ENCODE measurements at regions not wholly inside any gene's neighbourhood (a gene's known extent, or its start where the extent isn't known, plus 50 kb on each side); places are given as distances from the start of the nearest gene placed in this dataset.

GRCh38 chr13:72112216-72112615 is 245.2 kb upstream of the DACH1 start:
- Mint-ChIP-seq H3K27me3 (no peaks in the 10 kb centered on the region), H3K36me3 (ENCODE audit: low read depth) (no peaks in the 10 kb centered on the region), H3K4me1 (ENCODE audit: low read depth) (no peaks in the 10 kb centered on the region), H3K27ac (no peak overlapping the region), H3K4me3 (no peak overlapping the region), H3K9me3 (peaks cover 2% of the 10 kb centered on the region)
- no peaks in the 10 kb centered on the region for H3K9me3 ChIP-seq (ENCODE audit: control insufficient read depth in 1 of 2, insufficient read depth in 1 of 2, low read length in 2 of 2)
- TF ChIP-seq, protein P1, sequence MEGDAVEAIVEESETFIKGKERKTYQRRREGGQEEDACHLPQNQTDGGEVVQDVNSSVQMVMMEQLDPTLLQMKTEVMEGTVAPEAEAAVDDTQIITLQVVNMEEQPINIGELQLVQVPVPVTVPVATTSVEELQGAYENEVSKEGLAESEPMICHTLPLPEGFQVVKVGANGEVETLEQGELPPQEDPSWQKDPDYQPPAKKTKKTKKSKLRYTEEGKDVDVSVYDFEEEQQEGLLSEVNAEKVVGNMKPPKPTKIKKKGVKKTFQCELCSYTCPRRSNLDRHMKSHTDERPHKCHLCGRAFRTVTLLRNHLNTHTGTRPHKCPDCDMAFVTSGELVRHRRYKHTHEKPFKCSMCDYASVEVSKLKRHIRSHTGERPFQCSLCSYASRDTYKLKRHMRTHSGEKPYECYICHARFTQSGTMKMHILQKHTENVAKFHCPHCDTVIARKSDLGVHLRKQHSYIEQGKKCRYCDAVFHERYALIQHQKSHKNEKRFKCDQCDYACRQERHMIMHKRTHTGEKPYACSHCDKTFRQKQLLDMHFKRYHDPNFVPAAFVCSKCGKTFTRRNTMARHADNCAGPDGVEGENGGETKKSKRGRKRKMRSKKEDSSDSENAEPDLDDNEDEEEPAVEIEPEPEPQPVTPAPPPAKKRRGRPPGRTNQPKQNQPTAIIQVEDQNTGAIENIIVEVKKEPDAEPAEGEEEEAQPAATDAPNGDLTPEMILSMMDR (IDR thresholded peaks at IDR 0.05), result no peak
- no peaks in the 10 kb centered on the region for H3K27me3 ChIP-seq (ENCODE audit: control insufficient read depth in 1 of 2, insufficient read depth in 2 of 2, low read length in 2 of 2)
- CTCF ChIA-PET, result no interaction called here
- no peaks in the 10 kb centered on the region for H3K4me1 ChIP-seq (ENCODE audit: insufficient read depth, low read length)
- intact Hi-C loops (cut with DNase I, micrococcal nuclease), result no loop called here
- POLR2A ChIA-PET, result no interaction called here
- no peaks in the 10 kb centered on the region for H3K36me3 ChIP-seq (ENCODE audit: insufficient read depth, low read length)
- no peak overlapping the region for H3K4me3 ChIP-seq (ENCODE audit: low read length)
- DNase-seq, result no peak
- H3K27ac ChIP-seq (ENCODE audit: low read depth in 1 of 2, low read length in 2 of 2), result no peak overlapping the region
- ATAC-seq (ENCODE audit: poor library complexity), result no peak

GRCh38 chr13:72109863-72110262 is 242.9 kb upstream of the DACH1 start:
- H3K4me3 ChIP-seq (ENCODE audit: low read length), result no peak overlapping the region
- H3K27me3 ChIP-seq (ENCODE audit: control insufficient read depth in 1 of 2, insufficient read depth in 2 of 2, low read length in 2 of 2), result no peaks in the 10 kb centered on the region
- DNase-seq (no peak), ATAC-seq (ENCODE audit: poor library complexity) (no peak)
- no peak overlapping the region for H3K4me3 Mint-ChIP-seq
- H3K9me3 ChIP-seq (ENCODE audit: control insufficient read depth in 1 of 2, insufficient read depth in 1 of 2, low read length in 2 of 2), result no peaks in the 10 kb centered on the region
- intact Hi-C loops (cut with DNase I, micrococcal nuclease), result no loop called here
- peaks cover 4% of the 10 kb centered on the region for H3K9me3 Mint-ChIP-seq
- H3K36me3 ChIP-seq (ENCODE audit: insufficient read depth, low read length), result no peaks in the 10 kb centered on the region
- ChIA-PET POLR2A (no interaction called here), CTCF (no interaction called here)
- no peaks in the 10 kb centered on the region for H3K27me3 Mint-ChIP-seq
- H3K27ac ChIP-seq (ENCODE audit: low read depth in 1 of 2, low read length in 2 of 2), result no peak overlapping the region
- H3K36me3 Mint-ChIP-seq (ENCODE audit: low read depth), result no peaks in the 10 kb centered on the region
- H3K4me1 ChIP-seq (ENCODE audit: insufficient read depth, low read length), result no peaks in the 10 kb centered on the region
- no peaks in the 10 kb centered on the region for H3K4me1 Mint-ChIP-seq (ENCODE audit: low read depth)
- no peak overlapping the region for H3K27ac Mint-ChIP-seq
- TF ChIP-seq, protein P1 (IDR thresholded peaks at IDR 0.05), result no peak

DNA sequence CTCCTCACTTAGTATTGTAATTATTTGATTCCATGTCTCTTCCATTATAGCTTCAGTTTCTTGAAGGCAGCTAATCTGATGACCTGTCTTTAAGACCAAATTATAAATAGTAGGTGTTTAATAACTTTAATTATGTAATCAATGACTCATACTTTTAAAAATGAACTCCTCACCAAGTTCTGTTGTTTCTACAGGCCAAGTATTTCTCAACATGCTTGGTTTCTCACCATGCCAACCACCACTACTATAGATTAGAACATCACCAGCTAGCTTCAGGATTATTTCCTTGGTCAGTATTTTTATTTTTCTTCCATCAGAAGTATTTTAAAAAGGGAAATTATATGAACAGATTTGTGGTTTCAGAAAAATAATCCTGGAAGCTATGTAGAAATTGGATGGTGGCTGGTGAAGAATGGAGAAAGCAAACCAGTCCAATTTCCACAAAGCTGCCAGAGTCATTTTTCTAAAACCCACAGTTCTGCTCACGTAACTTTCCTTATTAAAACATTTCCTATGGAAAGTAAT is 237.7 kb upstream of the DACH1 start:
- Mint-ChIP-seq H3K27ac (no peak overlapping the region), H3K4me1 (ENCODE audit: low read depth) (no peaks in the 10 kb centered on the region), H3K27me3 (no peaks in the 10 kb centered on the region), H3K36me3 (ENCODE audit: low read depth) (no peaks in the 10 kb centered on the region), H3K4me3 (no peak overlapping the region), H3K9me3 (peaks cover 4% of the 10 kb centered on the region)
- ChIA-PET POLR2A (no interaction called here), CTCF (no interaction called here)
- intact Hi-C loops (cut with DNase I, micrococcal nuclease), result no loop called here
- H3K36me3 ChIP-seq (ENCODE audit: insufficient read depth, low read length), result no peaks in the 10 kb centered on the region
- no peak overlapping the region for H3K27ac ChIP-seq (ENCODE audit: low read depth in 1 of 2, low read length in 2 of 2)
- no peak for ATAC-seq (ENCODE audit: poor library complexity)
- TF ChIP-seq, protein P1 (IDR thresholded peaks at IDR 0.05), result no peak
- no peaks in the 10 kb centered on the region for H3K27me3 ChIP-seq (ENCODE audit: control insufficient read depth in 1 of 2, insufficient read depth in 2 of 2, low read length in 2 of 2)
- no peaks in the 10 kb centered on the region for H3K9me3 ChIP-seq (ENCODE audit: control insufficient read depth in 1 of 2, insufficient read depth in 1 of 2, low read length in 2 of 2)
- no peak for DNase-seq
- no peak overlapping the region for H3K4me3 ChIP-seq (ENCODE audit: low read length)
- no peaks in the 10 kb centered on the region for H3K4me1 ChIP-seq (ENCODE audit: insufficient read depth, low read length)
